ENCODE measurements at regions not wholly inside any gene's neighbourhood (a gene's known extent, or its start where the extent isn't known, plus 50 kb on each side); places are given as distances from the start of the nearest gene placed in this dataset.
"Not testable (repeated sequence)": the region's sequence is repeated elsewhere in the genome, so short reads cannot be mapped to it uniquely, and the experiment has no call there.

DNA sequence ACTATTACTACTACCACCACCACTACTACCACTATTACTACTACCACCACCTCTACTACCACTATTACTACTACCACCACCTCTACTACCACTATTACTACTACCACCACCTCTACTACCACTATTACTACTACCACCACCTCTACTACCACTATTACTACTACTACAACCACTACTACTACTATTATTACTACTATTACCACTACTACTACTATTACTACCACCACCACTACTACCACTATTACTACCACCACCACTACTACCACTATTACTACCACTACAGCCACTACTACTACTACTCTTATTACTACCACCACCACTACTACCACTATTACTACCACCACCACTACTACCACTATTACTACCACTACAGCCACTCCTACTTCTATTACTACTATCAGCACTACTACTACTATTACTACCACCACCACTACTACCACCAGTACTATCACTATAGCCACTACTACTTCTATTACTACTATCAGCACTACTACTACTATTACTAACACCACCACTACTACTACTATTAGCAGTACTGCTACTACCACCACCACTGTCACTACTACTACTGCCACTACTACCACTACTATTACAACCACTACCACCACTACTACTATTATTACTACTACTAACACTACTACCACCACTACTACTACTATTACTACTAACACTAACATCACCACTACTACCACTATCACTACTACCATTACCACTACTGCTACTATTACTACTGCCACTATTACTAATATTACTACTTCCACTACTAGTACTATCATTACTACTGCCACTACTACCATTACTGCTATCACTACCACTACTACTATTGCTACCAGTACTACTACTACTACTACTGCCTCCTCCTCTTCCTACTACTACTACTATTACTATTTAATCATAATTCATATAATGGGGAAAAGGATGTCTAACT is 669.2 kb upstream of the SOX11 start:
- FAIRE-seq; DNase-seq (ENCODE audit: insufficient read length, low spot score): not testable (repeated sequence)

DNA sequence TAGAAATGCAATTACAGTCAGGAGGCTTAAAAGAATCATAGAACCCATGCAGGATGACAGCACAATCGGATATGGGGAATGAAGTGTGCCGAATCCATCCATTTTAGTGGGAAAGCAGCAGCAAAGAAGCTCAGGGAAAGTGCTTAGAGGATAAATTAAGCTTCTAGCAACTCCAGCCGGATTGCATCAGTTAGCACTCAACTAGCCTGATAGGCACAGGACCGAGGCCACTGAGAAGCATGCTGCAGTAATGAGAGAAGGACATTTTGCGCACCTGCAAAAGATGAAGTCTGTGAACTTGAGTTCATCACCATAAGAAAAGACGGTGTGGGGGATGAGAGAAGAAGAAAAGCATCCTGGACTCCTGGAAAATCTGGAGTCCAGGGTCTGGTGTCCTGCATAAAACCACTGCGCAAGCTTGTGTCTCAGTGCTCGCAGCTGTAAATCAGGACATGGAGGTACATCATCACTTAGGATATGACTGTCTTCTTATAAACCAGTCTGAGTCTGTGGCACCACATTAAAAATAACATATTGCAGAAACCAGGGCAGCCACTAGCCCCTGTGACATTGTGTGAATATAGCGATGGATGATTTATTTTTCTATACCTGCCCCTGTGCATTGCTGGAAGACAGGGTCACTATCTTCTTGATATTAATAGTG is 665.5 kb upstream of the SOX11 start:
- DNase-seq (ENCODE audit: insufficient read length, low spot score) (no peak), FAIRE-seq (no peak)

DNA sequence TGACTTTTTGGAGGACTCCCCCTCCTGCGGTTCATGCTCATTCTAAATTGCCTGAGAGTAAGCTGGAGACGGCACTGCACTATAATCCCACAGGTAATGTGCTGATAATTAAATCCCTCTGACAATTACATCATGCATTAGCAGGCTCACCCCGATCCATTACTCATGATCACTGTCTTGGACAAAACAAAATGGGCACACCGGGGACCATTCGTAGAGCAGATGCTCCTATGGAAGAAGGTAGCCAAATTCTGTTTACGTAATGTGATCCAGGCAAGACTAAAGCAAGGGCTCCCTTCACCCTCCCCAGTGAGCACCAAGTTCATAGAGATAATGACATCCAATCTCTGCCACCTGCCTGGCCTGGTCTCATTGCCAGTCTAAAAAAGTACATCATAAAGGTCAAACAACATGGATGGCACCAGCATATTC is 657.1 kb upstream of the SOX11 start:
- DNase-seq (ENCODE audit: insufficient read length, low spot score), result no peak

DNA sequence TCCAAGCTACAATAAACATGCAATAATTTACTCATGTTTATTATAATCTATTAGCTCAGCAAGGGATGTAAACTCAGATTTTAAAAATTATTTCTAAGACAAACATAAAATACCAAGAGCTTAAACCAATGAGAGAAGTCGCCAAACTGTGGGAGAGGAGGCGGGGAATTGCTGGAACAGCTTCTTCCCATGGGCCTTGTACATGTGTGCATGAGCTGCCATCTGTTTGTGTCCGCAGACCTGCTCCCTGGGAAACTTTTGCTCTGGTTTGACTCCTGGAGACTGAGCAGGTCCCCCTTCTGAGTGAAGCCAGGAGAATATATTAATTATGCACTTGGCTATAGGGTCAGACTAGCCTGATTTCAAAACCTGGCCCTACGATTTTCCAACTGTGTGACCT is 655.9 kb upstream of the SOX11 start:
- no peak for FAIRE-seq

More for the DNA sequence above, 657.1 kb upstream of the SOX11 start:
- no peak for FAIRE-seq

DNA sequence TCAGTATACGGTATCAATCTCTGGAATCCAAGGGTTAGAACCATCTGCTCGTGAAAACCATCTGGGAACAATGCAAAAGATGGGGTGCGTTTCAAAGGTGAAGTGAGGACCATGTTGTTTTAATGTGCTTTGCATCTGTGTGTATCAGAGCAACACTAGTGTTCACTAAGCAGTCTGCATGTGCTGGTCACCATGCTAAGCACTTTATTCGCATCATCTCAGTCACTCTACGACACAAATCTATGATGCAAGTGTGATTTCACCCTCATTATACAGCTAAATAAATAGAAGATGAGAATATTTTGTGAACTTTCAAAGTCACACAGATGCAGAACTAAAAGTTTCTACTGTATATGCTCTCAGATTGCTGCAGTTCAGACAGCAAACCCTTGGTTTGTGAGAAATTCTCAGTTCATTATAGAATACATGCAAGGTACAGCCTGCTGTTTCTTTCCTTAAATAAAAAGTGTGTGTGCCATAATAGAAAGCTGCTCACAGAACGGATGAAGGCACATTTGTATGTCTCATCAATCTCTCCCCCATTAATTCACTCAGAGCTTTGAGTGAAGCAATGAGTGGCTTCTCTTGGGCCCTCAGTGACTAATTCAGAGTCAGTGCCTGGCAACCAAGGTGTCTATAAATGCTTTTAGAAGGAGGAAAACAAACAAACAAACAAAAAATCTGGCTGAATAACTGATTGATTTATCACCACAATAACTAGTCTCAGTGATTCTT is 652.8 kb upstream of the SOX11 start:
- FAIRE-seq, result no peak

More for the DNA sequence above, 655.9 kb upstream of the SOX11 start:
- DNase-seq (ENCODE audit: insufficient read length, low spot score), result no peak

DNA sequence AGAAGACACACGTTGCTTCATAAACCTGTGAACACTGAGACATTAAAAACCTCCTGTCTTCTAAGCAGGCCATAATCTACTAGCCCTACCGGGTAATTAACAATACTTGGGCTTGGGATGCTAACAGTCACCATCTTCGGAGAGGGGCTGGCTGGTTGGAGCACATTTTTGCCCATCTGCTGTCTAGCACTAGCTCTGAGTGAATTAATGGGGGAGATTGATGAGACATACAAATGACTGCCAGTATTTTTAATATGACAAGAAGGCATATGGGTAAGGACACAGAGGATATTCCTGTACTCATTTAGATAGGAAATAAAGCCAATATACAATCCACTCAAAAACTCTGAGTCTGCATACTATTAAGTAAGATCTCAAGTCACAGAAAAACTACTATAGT is 651.6 kb upstream of the SOX11 start:
- DNase-seq (ENCODE audit: insufficient read length, low spot score) (no peak), FAIRE-seq (no peak)

More for the DNA sequence above, 652.8 kb upstream of the SOX11 start:
- DNase-seq (ENCODE audit: insufficient read length, low spot score), result no peak

DNA sequence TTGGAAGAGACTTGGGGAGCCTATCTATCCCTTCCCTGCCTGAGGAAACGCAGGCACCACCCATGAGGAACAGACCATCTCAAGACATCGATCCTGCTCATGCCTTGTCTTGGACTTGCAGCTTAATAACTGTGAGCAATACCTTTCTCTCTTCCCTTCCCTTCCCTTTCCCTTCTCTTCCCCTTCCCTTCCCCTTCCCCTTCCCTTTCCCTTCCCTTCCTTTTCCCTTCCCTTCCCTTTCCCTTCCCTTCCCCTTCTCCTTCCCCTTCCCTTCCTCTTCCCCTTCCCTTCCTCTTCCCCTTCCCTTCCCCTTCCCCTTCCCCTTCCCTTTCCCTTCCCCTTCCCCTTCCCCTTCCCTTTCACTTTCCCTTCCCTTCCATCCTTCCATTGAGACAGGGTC is 650.7 kb upstream of the SOX11 start:
- no peak for FAIRE-seq
- DNase-seq (ENCODE audit: insufficient read length, low spot score), result no peak

DNA sequence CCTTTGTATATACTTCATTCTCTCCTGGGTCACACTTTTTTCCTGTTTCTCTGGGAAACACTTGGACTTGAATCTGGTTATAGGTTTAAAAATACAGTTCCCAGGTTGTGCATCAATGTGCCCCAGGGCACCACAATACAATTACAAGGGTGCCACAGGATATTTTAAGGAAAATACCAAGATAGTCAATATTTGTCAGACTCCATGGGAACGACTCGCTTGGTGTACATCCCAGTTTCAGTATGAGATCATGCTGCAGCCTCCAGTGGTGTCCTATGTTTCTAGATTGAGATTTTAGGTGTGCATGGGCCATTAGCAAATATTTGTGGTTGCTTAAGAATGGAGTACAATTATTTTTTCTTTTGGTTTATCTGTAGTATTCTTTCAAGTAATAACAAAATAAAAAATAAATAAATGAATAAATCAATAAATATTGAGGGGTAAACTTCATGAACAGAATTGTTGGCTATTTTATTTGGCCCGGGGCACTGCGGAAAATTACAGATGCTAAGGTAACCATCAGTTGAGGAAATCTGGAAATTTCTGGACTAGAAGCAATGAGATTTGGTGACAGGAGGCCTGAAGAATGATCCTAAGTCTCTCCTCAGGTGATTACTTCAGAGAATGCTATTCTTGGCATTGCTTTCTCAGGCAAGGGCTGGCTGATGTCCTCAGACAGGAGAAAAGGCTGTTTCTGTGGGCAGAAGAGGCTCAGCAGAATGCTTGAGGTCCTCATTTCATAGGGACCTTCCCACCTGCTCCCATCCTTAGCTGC is 649.3 kb upstream of the SOX11 start:
- no peak for DNase-seq (ENCODE audit: insufficient read length, low spot score)
- no peak for FAIRE-seq

DNA sequence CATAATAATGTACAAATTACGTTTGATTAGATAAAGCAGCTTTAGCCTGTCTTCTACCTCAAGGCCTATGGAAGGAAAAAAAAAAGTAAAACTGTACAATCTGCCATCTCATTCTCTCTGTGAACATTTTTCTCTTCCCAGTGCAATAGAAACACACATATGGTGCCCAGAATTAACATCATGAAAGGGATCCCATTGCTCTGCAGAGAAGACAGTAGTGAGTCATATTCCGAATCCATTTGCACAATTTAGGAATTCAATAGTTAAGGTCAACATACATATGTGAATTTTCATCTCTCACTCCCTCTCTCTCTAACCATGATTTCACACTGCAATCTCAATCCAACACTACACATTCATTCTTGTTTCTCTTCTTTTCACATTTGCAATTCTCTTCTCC is 640.9 kb upstream of the SOX11 start:
- FAIRE-seq, result no peak

DNA sequence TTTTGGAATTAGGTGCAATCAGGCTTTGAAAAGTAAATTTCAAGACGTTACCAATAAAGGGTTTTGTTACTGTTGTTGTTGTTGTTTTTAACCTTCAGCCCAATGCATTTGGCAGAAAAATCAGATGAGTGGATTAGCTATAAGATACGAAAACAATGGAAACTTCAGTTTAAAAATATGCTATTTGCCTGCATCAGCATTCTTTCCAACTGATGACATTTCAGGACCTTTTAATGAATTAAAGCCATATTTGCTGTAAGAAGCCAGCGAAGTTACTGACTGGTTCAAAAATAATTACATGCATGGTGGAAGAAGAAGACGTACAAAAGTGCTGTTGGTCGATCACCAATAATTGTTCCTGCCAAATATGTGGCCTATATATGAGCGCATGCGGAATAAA is 639.3 kb upstream of the SOX11 start:
- FAIRE-seq, result no peak
- no peak for DNase-seq (ENCODE audit: insufficient read length, low spot score)

More for the DNA sequence above, 640.9 kb upstream of the SOX11 start:
- DNase-seq (ENCODE audit: insufficient read length, low spot score), result no peak

DNA sequence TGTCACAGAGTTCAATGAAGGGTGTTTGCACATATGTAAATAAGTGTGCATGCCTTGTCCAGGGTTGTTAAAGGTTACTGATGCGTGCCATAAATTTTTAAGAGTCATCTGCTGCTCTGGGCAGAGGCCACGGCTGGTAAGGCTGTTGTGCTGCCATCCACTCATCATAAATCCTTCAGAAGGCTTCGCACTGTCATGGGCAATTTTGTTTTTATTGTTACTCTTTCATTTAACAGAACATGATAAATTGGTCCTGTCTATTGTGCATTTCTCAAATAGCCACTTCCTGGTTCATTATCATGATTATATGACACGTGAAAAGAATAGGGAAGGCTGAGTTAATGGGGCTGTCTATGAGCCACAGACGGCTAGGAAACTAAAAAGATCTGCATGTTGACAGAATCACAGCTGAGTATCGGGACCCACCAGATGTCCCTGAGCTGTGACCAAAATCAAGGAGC is 634.3 kb upstream of the SOX11 start:
- FAIRE-seq (no peak), DNase-seq (ENCODE audit: insufficient read length, low spot score) (no peak)

DNA sequence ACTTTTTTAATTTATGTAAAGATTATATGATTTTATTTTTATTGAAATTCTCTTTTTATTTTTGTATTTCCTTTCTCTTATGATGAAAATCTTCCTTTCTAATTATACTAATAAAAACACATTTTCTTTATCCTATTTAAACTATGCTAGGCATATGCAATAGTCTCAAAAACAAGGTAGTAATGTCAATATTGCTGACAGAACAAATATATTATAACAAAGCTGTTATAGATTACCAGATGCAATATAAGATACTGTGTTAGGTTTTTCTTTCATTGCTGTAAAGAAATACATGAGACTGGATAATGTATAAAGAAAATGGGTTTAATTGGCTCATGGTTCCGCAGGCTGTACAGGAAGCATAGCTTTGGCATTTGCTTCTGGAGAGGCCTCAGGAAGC is 631.2 kb upstream of the SOX11 start:
- no peak for DNase-seq (ENCODE audit: insufficient read length, low spot score)
- FAIRE-seq, result no peak

DNA sequence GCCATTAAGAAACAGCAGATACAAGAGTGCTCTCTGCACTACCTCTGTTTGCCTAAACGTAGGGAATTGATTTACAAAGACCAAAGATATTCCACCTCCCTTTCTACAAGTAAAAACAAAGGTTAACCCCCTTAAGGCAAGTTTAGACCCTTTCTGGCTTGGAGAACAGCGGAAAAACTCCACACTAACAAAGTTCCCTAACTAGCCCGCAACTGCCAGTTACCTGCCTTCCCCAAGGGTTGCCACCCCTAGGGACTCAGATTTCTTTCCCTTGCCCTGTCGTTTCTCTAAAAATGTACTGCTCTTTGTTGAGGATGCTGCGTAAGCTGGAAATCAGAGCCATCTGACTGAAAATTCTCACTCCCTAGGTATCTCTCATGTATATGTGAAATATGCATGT is 627.5 kb upstream of the SOX11 start:
- no peak for DNase-seq (ENCODE audit: insufficient read length, low spot score)
- FAIRE-seq, result no peak

DNA sequence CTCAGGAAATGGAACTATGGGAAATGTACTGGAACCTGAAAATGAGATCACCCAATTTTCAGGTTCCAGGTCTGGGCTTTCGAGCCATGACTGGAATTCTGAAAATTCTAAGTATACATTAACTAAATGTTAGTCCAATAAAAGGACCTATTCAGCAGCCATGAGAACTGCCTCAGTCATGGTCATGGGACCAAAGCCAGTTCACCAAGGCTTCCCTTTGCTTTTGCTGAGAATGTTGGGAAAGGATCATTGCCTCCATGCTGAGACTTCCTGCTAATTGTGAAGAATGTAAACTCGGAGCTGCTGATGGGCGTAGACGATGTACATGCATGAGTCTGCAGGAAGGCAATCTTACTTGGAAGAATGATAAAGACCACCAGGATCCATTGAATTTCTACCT is 624.4 kb upstream of the SOX11 start:
- DNase-seq (ENCODE audit: insufficient read length, low spot score), result no peak
- FAIRE-seq, result no peak

DNA sequence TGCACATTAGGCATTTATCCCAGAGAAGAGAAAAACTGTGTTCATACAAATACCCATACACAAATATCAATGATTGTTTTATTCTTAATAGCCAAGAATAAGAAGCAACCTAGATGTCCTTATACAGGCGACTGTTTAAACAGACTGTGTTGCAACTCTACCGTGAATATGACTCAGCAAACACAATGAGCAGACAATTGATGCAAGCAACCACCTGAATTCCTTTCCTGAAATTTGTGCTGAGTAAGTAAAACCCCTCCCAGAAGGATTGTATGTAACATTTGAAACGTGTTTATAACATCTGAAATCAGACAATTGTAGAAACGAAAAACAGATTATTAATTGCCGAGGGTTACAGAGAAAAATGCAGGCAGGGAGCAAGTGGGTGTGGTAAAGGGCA is 621.9 kb upstream of the SOX11 start:
- DNase-seq (ENCODE audit: insufficient read length, low spot score), result no peak
- FAIRE-seq, result no peak

DNA sequence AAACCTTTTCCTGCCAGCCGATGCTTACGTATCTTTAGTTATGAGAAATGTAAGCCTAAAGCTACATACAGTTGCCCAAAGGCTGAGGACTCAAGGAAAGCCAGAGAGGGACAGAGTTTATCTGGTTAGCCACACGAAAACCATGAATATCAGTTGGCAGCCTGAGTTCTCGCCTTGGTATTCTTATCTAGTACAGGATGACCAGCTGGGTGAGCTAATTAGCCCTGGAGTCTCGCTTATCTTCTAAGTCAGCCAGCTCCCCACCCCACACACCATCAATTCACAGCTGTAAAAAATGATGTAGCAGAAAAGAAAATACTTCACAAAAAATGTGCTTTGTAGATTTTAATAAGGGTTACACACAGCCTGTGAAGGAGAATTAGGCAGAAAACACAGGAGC is 617.5 kb upstream of the SOX11 start:
- FAIRE-seq, result no peak

DNA sequence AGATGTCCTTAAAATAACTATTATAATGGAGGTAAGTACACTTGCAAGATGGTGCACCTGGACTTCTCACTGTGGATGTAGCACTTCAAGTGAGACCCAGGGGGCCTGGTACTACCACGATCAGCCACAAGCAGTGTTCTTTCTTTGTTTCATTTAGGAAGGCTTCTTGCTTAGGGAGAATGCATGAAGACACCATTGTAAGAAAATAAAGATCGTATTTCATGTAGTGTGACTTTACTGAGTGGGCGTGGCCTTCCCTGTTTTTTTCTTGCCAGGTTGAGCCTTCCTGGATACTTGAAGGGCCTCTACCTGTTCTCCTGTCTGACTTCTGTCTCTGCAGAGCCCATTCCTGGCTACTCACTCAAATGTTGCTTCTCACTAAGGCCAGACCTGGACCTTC is 615.6 kb upstream of the SOX11 start:
- DNase-seq (ENCODE audit: insufficient read length, low spot score) (no peak), FAIRE-seq (no peak)

More for the DNA sequence above, 617.5 kb upstream of the SOX11 start:
- no peak for DNase-seq (ENCODE audit: insufficient read length, low spot score)

DNA sequence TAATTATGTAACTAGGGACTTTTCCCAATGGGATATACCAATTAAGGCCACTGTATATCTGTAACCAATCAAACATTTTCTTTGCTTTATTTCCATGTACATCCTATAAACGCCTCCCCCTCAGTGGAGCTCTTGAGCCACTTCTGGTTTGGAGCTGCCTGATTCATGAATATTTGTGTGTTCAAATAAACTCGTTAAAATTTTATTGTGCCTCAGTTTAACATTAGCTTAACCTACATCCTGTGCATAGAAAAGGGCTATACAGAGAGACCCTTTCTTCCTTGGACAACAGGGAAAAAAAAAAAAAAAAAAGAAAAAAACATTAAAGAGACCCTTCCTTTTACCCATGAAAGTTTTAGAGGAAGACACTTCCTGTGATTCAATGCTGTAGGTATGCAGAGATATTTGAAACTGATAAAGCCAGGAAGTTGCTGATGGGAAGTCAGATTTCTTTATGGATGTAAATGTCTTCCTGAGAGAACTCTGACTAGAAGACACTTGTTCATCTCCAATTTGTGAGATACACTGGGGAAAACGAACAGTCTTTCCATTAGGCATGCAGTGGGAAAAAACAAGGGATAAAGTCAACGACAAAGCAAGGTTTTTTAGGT is 614.6 kb upstream of the SOX11 start:
- DNase-seq (ENCODE audit: insufficient read length, low spot score) (no peak), FAIRE-seq (no peak)

DNA sequence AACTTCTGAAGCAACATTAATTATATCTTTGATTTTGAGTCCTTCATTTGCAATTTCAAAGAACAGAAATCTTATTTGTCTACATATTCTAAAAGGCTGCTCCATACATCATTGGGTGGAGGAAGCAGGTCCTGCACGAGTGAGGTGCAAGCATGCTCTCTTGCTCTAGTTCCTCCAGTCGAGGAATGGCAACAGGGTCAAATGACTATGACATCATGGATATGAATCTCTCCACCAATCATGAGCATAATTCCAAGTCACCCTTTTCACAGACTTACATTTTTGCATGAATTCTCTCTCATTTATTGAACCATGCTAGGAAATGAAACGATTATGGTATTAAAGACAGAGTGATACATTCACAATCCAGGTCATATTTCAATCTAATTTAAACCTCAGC is 608.8 kb upstream of the SOX11 start:
- DNase-seq (ENCODE audit: insufficient read length, low spot score), result no peak
- no peak for FAIRE-seq

DNA sequence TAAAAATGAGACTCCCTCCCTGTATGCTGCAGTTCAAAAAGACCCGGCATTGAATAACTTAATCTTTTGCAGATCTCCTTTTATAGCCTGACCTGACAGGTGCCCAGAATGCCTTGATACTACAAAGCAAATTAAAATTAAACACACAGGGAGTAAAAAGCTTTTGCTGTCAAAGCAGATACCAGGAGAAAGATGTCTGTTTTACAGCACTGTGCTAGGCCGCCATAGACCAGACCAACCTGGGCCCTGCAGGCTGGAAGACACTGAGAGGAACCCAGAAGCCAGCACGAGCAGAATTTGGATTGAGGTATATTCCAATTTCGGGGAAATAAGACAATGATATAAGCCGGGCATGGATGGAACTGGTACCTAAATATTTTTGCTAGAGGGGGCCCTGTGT is 602.8 kb upstream of the SOX11 start:
- FAIRE-seq (no peak), DNase-seq (ENCODE audit: insufficient read length, low spot score) (no peak)

Data from GM19239 (cell line).